Neural progenitor cell (in vitro differentiated cells): ENCODE measurements at regions not wholly inside any gene's neighbourhood (a gene's known extent, or its start where the extent isn't known, plus 50 kb on each side); places are given as distances from the start of the nearest gene placed in this dataset.

ENCODE experiments used
- EZH2 ChIP-seq: fragments of 200-600 bp; sonication (generic); IDR thresholded peaks from 2 replicates; pipeline ENCODE4 v1.6.1; 2017; ENCODE audit warnings: antibody characterized with exemption, mild to moderate bottlenecking, moderate library complexity
- TF ChIP-seq, protein P1 (sequence below): fragments of 200-600 bp; sonication (generic); IDR thresholded peaks from 2 replicates; pipeline ENCODE4 v1.5.1; 2017; ENCODE audit warnings: antibody characterized with exemption, mild to moderate bottlenecking

DNA sequence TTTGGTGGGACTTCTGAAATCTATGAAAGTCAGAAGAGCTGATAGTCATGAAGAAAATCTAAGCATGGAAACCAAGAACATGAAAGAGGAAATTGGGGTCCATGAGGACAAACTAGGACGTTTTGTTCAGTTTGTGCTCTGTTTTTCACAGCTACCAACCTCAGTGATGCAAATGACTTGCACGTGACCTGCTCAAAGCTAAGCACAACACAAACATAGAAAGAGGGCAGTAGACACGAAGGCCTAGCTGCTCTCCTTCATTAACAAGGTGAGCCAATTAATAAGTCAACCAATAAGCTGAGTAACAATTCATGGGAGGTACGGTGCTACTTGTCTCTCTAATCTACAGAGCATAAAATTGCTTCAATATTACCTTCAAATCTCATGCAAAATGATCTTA lies 684.1 kb downstream of the TRAM1L1 start:
- TF ChIP-seq, protein P1, sequence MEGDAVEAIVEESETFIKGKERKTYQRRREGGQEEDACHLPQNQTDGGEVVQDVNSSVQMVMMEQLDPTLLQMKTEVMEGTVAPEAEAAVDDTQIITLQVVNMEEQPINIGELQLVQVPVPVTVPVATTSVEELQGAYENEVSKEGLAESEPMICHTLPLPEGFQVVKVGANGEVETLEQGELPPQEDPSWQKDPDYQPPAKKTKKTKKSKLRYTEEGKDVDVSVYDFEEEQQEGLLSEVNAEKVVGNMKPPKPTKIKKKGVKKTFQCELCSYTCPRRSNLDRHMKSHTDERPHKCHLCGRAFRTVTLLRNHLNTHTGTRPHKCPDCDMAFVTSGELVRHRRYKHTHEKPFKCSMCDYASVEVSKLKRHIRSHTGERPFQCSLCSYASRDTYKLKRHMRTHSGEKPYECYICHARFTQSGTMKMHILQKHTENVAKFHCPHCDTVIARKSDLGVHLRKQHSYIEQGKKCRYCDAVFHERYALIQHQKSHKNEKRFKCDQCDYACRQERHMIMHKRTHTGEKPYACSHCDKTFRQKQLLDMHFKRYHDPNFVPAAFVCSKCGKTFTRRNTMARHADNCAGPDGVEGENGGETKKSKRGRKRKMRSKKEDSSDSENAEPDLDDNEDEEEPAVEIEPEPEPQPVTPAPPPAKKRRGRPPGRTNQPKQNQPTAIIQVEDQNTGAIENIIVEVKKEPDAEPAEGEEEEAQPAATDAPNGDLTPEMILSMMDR, result no peak
- TF ChIP-seq EZH2, result no peak
